GM19438 (cell line): ENCODE measurements at regions not wholly inside any gene's neighbourhood (a gene's known extent, or its start where the extent isn't known, plus 50 kb on each side); places are given as distances from the start of the nearest gene placed in this dataset.
"Not testable (repeated sequence)": the region's sequence is repeated elsewhere in the genome, so short reads cannot be mapped to it uniquely, and the experiment has no call there.

Experiments used
- ATAC-seq: cut with Tn5 transposase; IDR thresholded peaks from one replicate; pipeline ENCODE4 v1.9.1; 2021; ENCODE audit warnings: low read depth; ENCODE audit not compliant: unreplicated experiment

GRCh38 chr4:170248029-170248428, 158.3 kb upstream of the AADAT start:
- ATAC-seq, result no peak

GRCh38 chr4:170247596-170247995, 157.8 kb upstream of the AADAT start:
- no peak for ATAC-seq

GRCh38 chr4:170243662-170244288, 154.0 kb upstream of the AADAT start:
- no peak for ATAC-seq

- ATAC-seq, result no peak
Measured at GRCh38 chr4:170242471-170242870, 152.7 kb upstream of the AADAT start.

GRCh38 chr4:170234800-170235199, 145.0 kb upstream of the AADAT start:
- ATAC-seq, result no peak

GRCh38 chr4:170231377-170231776, 141.6 kb upstream of the AADAT start:
- no peak for ATAC-seq

- ATAC-seq, result no peak
Measured at GRCh38 chr4:170230242-170230641, 140.5 kb upstream of the AADAT start.

GRCh38 chr4:170229006-170229405, 139.2 kb upstream of the AADAT start:
- no peak for ATAC-seq

GRCh38 chr4:170227928-170228327, 138.2 kb upstream of the AADAT start:
- ATAC-seq, result no peak

- ATAC-seq, result no peak
Measured at GRCh38 chr4:170226288-170226687, 136.5 kb upstream of the AADAT start.

- ATAC-seq, result no peak
Measured at GRCh38 chr4:170214731-170215130, 125.0 kb upstream of the AADAT start.

GRCh38 chr4:170214101-170214500, 124.3 kb upstream of the AADAT start:
- ATAC-seq, result no peak

GRCh38 chr4:170202721-170203120, 113.0 kb upstream of the AADAT start:
- no peak for ATAC-seq

GRCh38 chr4:170198747-170199146, 109.0 kb upstream of the AADAT start:
- ATAC-seq, result no peak

GRCh38 chr4:170194794-170195193, 105.0 kb upstream of the AADAT start:
- not testable (repeated sequence) for ATAC-seq

GRCh38 chr4:170193496-170193895, 103.7 kb upstream of the AADAT start:
- no peak for ATAC-seq

- ATAC-seq, result no peak
Measured at GRCh38 chr4:170190265-170190664, 100.5 kb upstream of the AADAT start.

GRCh38 chr4:170170861-170171260, 81.1 kb upstream of the AADAT start:
- no peak for ATAC-seq

GRCh38 chr4:170169699-170170098, 79.9 kb upstream of the AADAT start:
- no peak for ATAC-seq

- no peak for ATAC-seq
Measured at GRCh38 chr4:170167678-170168077, 77.9 kb upstream of the AADAT start.

- ATAC-seq, result not testable (repeated sequence)
Measured at GRCh38 chr4:170166193-170166592, 76.4 kb upstream of the AADAT start.

- ATAC-seq, result no peak
Measured at GRCh38 chr4:170162416-170162815, 72.7 kb upstream of the AADAT start.

GRCh38 chr4:170157670-170158069, 67.9 kb upstream of the AADAT start:
- no peak for ATAC-seq
